Left lung (tissue), 4 donors: ENCODE measurements at regions not wholly inside any gene's neighbourhood (a gene's known extent, or its start where the extent isn't known, plus 50 kb on each side); places are given as distances from the start of the nearest gene placed in this dataset.

ENCODE experiments used
- ATAC-seq: fragments of 200-7000 bp; cut with Tn5 transposase; one replicate; pipeline ENCODE4 v1.9.1; 2020; ENCODE audit warnings: moderate library complexity
- DNase-seq, 4 donors: peaks; one replicate each; pipeline ENCODE4 v3.0.0-alpha.2; 2013 to 2020
- H3K27ac ChIP-seq, 2 donors: fragments of 200-600 bp; sonication (generic) in 1 of 2; one replicate each; pipeline versions ENCODE4 v1.5.0 to v1.8.0; 2020 to 2021
- H3K27me3 ChIP-seq, 2 donors: fragments of 200-600 bp; sonication (generic) in 1 of 2; one replicate each; pipeline versions ENCODE4 v1.5.0 to v1.8.0; 2020 to 2021
- H3K36me3 ChIP-seq, 2 donors: fragments of 200-600 bp; sonication (generic) in 1 of 2; one replicate each; pipeline versions ENCODE4 v1.5.0 to v1.8.0; 2020 to 2021
- H3K4me1 ChIP-seq, 2 donors: fragments of 200-600 bp; one replicate each; pipeline ENCODE4 v1.8.0; 2021
- H3K4me3 ChIP-seq, 2 donors: fragments of 200-600 bp; sonication (generic) in 1 of 2; one replicate each; pipeline versions ENCODE4 v1.5.0 to v1.8.0; 2020 to 2021; ENCODE audit warnings: mild to moderate bottlenecking in 1 of 2
- H3K9me3 ChIP-seq, 2 donors: fragments of 200-600 bp; sonication (generic) in 1 of 2; one replicate each; pipeline versions ENCODE4 v1.5.0 to v1.8.0; 2020 to 2021
- intact Hi-C, 2 donors: fragments of 100-400 bp; cut with DNase I; formaldehyde crosslinking; loops; one replicate each; pipeline versions ENCODE4 v1.11.2 to v1.14.2; 2022
- TF ChIP-seq, protein P1 (sequence below), 2 donors: fragments of 200-600 bp; sonication (generic) in 1 of 2; IDR thresholded peaks; one replicate each; pipeline versions ENCODE4 v1.5.0 to v1.8.0; 2021; ENCODE audit warnings: antibody characterized with exemption in 2 of 2
- donor health status: DM: no; HTN: yes; CAD: no.
- donor health status: DM: no; HTN: no; CAD: no.

DNA sequence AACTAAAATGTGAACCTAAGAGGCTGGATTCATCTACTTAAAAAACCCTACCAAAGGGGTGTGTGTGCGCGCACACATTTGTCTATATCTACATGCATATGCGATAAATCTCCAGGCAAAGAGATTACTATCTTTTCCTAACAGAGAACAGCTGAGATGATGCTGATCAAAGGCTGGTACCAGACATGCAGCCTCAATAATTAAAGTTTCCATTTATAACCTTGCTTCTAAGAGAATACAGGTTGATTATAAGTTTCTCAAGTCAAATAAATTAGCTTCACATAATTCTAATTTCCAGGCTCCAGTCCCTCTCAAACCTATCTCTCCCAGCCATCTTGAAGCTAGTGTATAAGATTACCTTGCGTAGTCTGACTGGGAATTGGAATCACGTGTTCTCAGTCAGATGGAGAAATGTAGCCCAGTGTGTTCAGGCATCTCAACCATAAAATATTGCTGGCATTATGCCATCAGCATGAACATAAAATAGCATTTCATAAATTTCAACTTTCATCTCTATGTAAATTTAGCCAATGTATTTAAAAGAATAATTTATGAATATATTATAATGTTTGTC lies 1062.0 kb downstream of the XPNPEP1 start:
- DNase-seq (no peak), ATAC-seq (no peak)
- peaks cover 0 to 6% of the 10 kb centered on the region in 2 donors for H3K9me3 ChIP-seq
- intact Hi-C loops = no loop called here
- H3K4me3 ChIP-seq = no peak overlapping the region
- H3K27ac ChIP-seq = no peak overlapping the region
- no peaks in the 10 kb centered on the region for H3K27me3 ChIP-seq
- TF ChIP-seq, protein P1, sequence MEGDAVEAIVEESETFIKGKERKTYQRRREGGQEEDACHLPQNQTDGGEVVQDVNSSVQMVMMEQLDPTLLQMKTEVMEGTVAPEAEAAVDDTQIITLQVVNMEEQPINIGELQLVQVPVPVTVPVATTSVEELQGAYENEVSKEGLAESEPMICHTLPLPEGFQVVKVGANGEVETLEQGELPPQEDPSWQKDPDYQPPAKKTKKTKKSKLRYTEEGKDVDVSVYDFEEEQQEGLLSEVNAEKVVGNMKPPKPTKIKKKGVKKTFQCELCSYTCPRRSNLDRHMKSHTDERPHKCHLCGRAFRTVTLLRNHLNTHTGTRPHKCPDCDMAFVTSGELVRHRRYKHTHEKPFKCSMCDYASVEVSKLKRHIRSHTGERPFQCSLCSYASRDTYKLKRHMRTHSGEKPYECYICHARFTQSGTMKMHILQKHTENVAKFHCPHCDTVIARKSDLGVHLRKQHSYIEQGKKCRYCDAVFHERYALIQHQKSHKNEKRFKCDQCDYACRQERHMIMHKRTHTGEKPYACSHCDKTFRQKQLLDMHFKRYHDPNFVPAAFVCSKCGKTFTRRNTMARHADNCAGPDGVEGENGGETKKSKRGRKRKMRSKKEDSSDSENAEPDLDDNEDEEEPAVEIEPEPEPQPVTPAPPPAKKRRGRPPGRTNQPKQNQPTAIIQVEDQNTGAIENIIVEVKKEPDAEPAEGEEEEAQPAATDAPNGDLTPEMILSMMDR (IDR thresholded peaks at IDR 0.05) = no peak
- no peaks in the 10 kb centered on the region for H3K4me1 ChIP-seq
- H3K36me3 ChIP-seq = no peaks in the 10 kb centered on the region

- Histone ChIP-seq H3K4me1 (no peaks in the 10 kb centered on the region), H3K36me3 (no peaks in the 10 kb centered on the region), H3K9me3 (no peaks in the 10 kb centered on the region), H3K27me3 (no peaks in the 10 kb centered on the region), H3K4me3 (no peak overlapping the region), H3K27ac (no peak overlapping the region)
- ATAC-seq (no peak), DNase-seq (no peak)
- TF ChIP-seq, protein P1 (IDR thresholded peaks at IDR 0.05) = no peak
- intact Hi-C loops = no loop called here
Measured at GRCh38 chr10:108852211-108852610, 1071.1 kb downstream of the XPNPEP1 start.

DNA sequence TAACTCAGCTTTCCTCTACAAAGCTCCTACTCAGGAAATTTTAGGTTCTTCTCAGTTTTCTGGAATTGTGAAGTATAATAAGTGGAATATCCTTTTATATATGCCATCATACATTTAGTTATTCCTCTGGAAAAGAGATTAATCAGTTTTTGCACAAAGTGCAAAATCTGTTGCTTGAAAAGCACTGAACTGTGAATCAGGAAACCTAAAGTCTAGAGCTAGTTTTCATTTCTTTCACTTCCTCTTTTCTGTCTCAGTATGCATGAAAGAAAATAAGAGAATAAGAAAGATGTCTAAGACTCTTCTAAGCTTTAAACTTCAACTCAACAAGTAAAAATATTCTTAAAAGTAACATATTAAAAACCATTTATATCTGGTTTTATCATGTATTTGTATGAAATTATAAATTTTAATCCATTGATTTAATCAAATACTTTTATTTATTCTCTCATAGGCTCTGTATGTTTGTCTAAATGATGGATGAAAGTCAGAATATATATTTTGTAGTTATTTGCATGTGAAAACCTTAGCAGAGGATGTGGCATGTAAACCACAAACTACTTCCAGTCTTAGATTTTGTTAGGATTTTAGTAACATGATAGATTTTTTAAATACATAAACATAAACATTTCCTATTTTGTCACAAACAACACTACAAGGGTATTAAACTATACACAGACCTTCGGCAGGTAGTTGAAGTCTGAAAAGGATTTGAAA lies 1073.0 kb downstream of the XPNPEP1 start:
- H3K4me3 ChIP-seq = no peak overlapping the region
- ATAC-seq = no peak
- no peak for DNase-seq
- TF ChIP-seq, protein P1 (IDR thresholded peaks at IDR 0.05) = no peak
- no peaks in the 10 kb centered on the region for H3K4me1 ChIP-seq
- intact Hi-C loops = no loop called here
- no peaks in the 10 kb centered on the region for H3K9me3 ChIP-seq
- no peaks in the 10 kb centered on the region for H3K27me3 ChIP-seq
- no peaks in the 10 kb centered on the region for H3K36me3 ChIP-seq
- no peak overlapping the region for H3K27ac ChIP-seq

- no peak for DNase-seq
- intact Hi-C loops = no loop called here
- TF ChIP-seq, protein P1 (IDR thresholded peaks at IDR 0.05) = no peak
- no peaks in the 10 kb centered on the region for H3K27me3 ChIP-seq
- no peaks in the 10 kb centered on the region for H3K9me3 ChIP-seq
- no peaks in the 10 kb centered on the region for H3K36me3 ChIP-seq
- no peaks in the 10 kb centered on the region for H3K4me1 ChIP-seq
- no peak for ATAC-seq
- H3K27ac ChIP-seq = no peak overlapping the region
- no peak overlapping the region for H3K4me3 ChIP-seq
Measured at GRCh38 chr10:108849688-108850087, 1073.6 kb downstream of the XPNPEP1 start.

GRCh38 chr10:108849186-108849585 lies 1074.1 kb downstream of the XPNPEP1 start:
- TF ChIP-seq, protein P1 (IDR thresholded peaks at IDR 0.05) = no peak
- Histone ChIP-seq H3K27me3 (no peaks in the 10 kb centered on the region), H3K4me3 (no peak overlapping the region), H3K9me3 (peaks cover 0 to 2% of the 10 kb centered on the region in 2 donors), H3K4me1 (no peaks in the 10 kb centered on the region), H3K36me3 (no peaks in the 10 kb centered on the region), H3K27ac (no peak overlapping the region)
- intact Hi-C loops = no loop called here
- ATAC-seq (no peak), DNase-seq (no peak)
